ENCODE measurements at regions not wholly inside any gene's neighbourhood (a gene's known extent, or its start where the extent isn't known, plus 50 kb on each side); places are given as distances from the start of the nearest gene placed in this dataset.

DNA sequence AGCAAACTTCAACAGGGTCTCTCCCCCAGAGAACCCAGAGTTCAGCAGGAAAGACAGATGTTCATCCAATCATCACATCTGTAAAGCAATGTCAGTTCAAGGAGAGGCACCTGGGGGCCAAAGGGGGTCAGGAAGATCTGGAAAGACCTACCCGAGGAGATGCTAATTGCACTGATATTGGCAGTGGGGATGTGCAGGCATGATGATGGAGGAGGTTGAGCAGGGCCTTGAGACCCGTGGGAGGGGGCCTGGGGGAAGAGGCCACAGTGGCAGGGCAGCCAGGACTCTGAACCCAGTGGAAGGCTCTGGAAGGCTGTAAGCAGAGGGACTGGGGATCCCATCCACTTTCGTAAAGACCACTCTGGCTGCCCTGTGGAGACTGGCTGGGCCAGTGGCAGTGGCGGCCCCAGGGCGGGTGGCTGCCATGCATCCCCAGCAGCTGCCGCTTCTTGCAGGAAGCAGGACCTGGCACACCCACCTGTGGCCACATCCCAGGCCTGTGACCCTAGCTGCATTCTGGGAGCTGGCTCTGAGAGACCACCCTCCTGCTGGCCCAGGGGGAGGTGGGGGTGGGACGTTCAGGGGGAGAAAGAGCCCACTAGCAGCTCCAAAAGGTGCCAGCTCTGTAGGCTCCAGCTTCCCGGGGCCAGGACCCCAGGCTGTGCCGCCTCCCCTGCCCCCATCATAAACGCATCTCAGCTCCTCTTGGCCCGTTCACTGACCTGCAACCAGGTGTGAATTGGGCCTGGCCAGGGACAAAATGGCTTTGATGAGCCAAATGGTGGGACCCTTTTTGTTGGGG, 59.9 kb upstream of the FGF3 start:
- CTCF ChIA-PET = interaction anchor here (0.5 kb wide), 1 partner anchor 9 kb away, joined by 3 read pairs; no protein-coding TSS in a partner anchor
- no peak for DNase-seq (ENCODE audit: low read depth)
- Histone ChIP-seq H3K36me3 (ENCODE audit: control insufficient read depth, insufficient read depth, low read length) (no peaks in the 10 kb centered on the region), H3K4me3 (ENCODE audit: low read depth, low read length) (no peak overlapping the region), H3K27me3 (ENCODE audit: control insufficient read depth, insufficient read depth, low read length) (peaks cover 10% of the 10 kb centered on the region)
- TF ChIP-seq, protein P1, sequence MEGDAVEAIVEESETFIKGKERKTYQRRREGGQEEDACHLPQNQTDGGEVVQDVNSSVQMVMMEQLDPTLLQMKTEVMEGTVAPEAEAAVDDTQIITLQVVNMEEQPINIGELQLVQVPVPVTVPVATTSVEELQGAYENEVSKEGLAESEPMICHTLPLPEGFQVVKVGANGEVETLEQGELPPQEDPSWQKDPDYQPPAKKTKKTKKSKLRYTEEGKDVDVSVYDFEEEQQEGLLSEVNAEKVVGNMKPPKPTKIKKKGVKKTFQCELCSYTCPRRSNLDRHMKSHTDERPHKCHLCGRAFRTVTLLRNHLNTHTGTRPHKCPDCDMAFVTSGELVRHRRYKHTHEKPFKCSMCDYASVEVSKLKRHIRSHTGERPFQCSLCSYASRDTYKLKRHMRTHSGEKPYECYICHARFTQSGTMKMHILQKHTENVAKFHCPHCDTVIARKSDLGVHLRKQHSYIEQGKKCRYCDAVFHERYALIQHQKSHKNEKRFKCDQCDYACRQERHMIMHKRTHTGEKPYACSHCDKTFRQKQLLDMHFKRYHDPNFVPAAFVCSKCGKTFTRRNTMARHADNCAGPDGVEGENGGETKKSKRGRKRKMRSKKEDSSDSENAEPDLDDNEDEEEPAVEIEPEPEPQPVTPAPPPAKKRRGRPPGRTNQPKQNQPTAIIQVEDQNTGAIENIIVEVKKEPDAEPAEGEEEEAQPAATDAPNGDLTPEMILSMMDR (IDR thresholded peaks at IDR 0.05; ENCODE audit: insufficient read depth, low read depth, low read length) = no peak
- POLR2A ChIA-PET = no interaction called here

DNA sequence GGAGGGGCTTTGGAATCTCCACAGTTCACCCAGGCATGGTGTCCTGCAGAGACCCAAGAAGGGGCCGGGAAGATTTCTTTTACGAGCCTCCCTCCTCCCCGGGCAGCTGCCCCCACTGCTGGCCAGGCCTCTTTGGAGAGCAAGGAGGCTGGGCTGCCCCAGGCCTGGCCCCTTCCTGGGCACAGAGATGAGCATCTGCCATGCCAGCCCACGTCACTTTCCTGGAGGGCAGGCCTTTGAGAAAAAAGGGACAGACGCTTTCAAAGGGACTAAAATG, 60.5 kb upstream of the FGF3 start:
- Histone ChIP-seq H3K4me3 (ENCODE audit: low read depth, low read length) (no peak overlapping the region), H3K27me3 (ENCODE audit: control insufficient read depth, insufficient read depth, low read length) (peaks cover 8% of the 10 kb centered on the region), H3K36me3 (ENCODE audit: control insufficient read depth, insufficient read depth, low read length) (no peaks in the 10 kb centered on the region)
- POLR2A ChIA-PET = no interaction called here
- TF ChIP-seq, protein P1 (IDR thresholded peaks at IDR 0.05; ENCODE audit: insufficient read depth, low read depth, low read length) = no peak
- CTCF ChIA-PET = no interaction called here
- no peak for DNase-seq (ENCODE audit: low read depth)

DNA sequence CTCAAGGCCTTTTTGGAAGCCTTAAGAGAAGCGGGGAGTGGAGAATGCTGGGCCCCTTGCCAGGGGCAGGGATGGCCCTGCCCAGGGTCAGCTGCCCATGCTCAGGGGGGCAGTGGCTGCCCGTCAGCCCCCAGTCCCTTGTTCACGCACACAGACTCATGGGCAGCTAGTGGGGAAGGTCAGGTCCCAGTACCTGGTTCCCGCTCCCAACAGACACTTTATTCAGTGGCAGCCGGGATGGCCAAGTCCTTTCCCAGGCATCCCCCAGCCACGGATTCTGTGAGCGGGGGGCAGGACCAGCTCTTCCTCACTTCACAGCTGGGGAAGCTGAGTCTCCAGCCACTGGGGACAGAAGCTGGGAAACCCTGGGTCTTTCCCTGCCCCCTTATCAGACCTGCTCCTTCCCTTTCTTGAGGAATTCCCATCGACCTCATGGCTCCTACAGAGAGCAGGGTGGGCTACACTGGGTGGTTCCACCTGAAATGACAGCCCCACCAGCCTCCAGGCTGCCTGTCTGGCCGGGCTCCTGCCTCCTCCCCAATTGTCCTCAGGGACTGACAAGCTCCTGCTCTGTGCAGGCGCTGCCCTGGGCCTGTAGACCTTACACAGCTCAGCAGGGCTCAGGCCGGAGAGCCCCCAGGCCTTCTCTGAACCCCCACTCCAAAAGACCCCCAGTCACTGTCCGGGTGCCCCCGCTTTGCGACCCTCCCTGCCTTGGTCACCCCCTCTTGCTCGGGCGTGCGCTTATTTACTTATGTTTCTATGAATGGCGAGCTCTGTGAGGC, 61.0 kb upstream of the FGF3 start:
- POLR2A ChIA-PET = no interaction called here
- H3K4me3 ChIP-seq (ENCODE audit: low read depth, low read length) = no peak overlapping the region
- CTCF ChIA-PET = no interaction called here
- H3K36me3 ChIP-seq (ENCODE audit: control insufficient read depth, insufficient read depth, low read length) = no peaks in the 10 kb centered on the region
- DNase-seq (ENCODE audit: low read depth) = no peak
- H3K27me3 ChIP-seq (ENCODE audit: control insufficient read depth, insufficient read depth, low read length) = peaks cover 8% of the 10 kb centered on the region
- TF ChIP-seq, protein P1 (IDR thresholded peaks at IDR 0.05; ENCODE audit: insufficient read depth, low read depth, low read length) = no peak

DNA sequence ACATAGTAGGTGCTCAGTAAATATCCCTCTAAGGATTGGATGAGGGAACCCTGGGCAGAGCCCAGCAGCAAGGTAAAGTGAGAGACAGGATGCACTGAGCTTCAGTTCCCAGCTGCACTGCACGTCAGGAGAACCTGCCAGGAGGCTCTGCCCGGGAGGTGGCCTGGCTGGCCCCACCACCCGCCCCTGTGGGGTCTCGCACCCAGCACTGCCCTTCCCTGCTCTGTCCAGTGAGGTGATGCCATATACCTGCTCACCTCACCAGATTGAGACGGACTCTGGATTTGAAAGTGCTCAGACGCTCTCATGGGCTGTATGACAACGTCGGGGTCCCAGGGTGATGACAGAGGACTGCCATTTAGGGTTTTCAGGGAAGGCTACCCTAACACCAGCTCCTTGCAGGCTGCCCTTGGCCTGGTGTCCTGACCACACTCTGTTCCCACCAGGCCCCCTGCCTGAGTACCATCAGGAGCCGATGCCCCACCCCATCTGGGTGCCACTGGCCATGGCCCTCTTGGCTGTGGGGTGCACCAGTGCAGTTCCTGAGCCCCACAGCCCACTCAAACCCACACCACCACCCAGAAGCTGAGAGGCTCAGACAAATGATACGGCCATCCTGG, 61.7 kb upstream of the FGF3 start:
- Histone ChIP-seq H3K4me3 (ENCODE audit: low read depth, low read length) (no peak overlapping the region), H3K27me3 (ENCODE audit: control insufficient read depth, insufficient read depth, low read length) (peaks cover 8% of the 10 kb centered on the region), H3K36me3 (ENCODE audit: control insufficient read depth, insufficient read depth, low read length) (no peaks in the 10 kb centered on the region)
- DNase-seq (ENCODE audit: low read depth) = no peak
- POLR2A ChIA-PET = no interaction called here
- TF ChIP-seq, protein P1 (IDR thresholded peaks at IDR 0.05; ENCODE audit: insufficient read depth, low read depth, low read length) = no peak
- CTCF ChIA-PET = interaction anchor here (1.0 kb wide), 1 partner anchor 195 kb away, joined by 7 read pairs; no protein-coding TSS in a partner anchor

All from BJ (cell line).